ENCODE measurements at regions not wholly inside any gene's neighbourhood (a gene's known extent, or its start where the extent isn't known, plus 50 kb on each side); places are given as distances from the start of the nearest gene placed in this dataset.

DNA sequence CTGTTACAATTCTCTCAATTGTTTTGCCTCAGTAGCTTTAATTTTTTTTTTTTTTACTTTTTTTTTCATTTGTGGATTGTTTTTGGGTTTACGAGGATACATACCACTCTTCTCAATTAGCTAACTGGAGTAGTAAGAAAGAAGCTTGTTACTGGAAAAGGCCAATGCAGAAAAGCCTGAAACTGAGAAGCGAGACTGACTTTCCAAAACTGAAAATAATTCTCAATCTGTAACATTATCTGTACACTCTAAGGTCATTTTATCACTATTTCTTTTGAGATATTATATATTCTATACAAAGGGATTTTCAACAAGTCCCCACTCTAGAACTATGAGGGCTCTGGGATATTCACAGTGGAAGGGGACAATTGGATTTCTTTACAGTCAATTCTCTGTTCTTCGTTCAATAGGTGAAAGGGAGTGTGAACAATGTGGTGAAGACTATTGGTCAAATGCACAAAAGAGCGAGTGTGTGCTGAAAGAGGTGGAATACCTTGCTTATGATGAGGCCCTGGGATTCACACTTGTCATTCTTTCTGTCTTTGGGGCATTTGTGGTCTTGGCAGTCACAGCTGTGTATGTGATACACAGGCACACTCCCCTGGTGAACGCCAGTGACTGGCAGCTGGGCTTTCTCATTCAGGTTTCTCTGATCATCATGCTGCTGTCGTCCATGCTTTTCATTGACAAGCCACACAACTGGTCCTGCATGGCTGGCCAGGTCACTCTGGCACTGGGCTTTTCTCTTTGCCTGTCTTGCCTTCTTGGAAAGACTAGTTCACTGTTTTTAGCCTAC is 83.9 kb upstream of the KCNAB1 start (continued):
- TF ChIP-seq POLR2AphosphoS5 (IDR thresholded peaks at IDR 0.05; ENCODE audit: low read depth) (no peak), EZH2 (IDR thresholded peaks at IDR 0.05; ENCODE audit: low read depth, unreplicated experiment) (no peak), JUNB (IDR thresholded peaks at IDR 0.05; ENCODE audit: unreplicated experiment) (no peak), EZH2phosphoT487 (IDR thresholded peaks at IDR 0.05; ENCODE audit: unreplicated experiment) (no peak), ZNF114 (CRISPR knock-in tag; IDR thresholded peaks at IDR 0.05) (no peak), NANOG (IDR thresholded peaks at IDR 0.05; ENCODE audit: borderline replicate concordance) (no peak)

DNA sequence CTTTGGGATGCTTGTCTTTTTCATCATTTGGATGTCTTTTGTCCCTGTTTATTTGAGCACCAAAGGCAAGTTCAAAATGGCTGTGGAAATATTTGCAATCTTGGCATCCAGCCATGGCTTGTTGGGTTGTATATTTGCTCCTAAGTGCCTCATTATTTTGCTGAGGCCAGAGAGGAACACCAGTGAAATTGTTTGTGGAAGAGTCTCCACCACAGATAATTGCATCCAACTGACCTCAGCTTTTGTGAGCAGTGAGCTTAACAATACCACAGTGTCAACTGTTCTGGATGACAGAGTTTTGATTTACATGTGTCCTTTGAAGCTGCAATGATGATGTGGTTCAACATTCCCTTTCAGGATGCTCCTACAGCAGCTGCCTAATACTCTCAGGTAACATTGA is 83.0 kb upstream of the KCNAB1 start:
- Mint-ChIP-seq H3K27ac (no peak overlapping the region), H3K4me1 (peaks cover 6% of the 10 kb centered on the region), H3K4me3 (no peak overlapping the region), H3K27me3 (ENCODE audit: insufficient read depth, low read depth, poor library complexity) (peaks cover 2% of the 10 kb centered on the region), H3K36me3 (ENCODE audit: low read depth) (no peaks in the 10 kb centered on the region), H3K9me3 (no peaks in the 10 kb centered on the region)
- H4K20me1 ChIP-seq (replicated peaks; ENCODE audit: insufficient read depth): no peaks in the 10 kb centered on the region
- TF ChIP-seq POLR2AphosphoS5 (IDR thresholded peaks at IDR 0.05; ENCODE audit: low read depth): no peak
- no peak for TF ChIP-seq CREB1 (CRISPR knock-in tag; IDR thresholded peaks at IDR 0.05; ENCODE audit: low read depth)
- TF ChIP-seq, protein P1, sequence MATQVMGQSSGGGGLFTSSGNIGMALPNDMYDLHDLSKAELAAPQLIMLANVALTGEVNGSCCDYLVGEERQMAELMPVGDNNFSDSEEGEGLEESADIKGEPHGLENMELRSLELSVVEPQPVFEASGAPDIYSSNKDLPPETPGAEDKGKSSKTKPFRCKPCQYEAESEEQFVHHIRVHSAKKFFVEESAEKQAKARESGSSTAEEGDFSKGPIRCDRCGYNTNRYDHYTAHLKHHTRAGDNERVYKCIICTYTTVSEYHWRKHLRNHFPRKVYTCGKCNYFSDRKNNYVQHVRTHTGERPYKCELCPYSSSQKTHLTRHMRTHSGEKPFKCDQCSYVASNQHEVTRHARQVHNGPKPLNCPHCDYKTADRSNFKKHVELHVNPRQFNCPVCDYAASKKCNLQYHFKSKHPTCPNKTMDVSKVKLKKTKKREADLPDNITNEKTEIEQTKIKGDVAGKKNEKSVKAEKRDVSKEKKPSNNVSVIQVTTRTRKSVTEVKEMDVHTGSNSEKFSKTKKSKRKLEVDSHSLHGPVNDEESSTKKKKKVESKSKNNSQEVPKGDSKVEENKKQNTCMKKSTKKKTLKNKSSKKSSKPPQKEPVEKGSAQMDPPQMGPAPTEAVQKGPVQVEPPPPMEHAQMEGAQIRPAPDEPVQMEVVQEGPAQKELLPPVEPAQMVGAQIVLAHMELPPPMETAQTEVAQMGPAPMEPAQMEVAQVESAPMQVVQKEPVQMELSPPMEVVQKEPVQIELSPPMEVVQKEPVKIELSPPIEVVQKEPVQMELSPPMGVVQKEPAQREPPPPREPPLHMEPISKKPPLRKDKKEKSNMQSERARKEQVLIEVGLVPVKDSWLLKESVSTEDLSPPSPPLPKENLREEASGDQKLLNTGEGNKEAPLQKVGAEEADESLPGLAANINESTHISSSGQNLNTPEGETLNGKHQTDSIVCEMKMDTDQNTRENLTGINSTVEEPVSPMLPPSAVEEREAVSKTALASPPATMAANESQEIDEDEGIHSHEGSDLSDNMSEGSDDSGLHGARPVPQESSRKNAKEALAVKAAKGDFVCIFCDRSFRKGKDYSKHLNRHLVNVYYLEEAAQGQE (IDR thresholded peaks at IDR 0.05; ENCODE audit: unreplicated experiment): no peak
- TF ChIP-seq, protein P2, sequence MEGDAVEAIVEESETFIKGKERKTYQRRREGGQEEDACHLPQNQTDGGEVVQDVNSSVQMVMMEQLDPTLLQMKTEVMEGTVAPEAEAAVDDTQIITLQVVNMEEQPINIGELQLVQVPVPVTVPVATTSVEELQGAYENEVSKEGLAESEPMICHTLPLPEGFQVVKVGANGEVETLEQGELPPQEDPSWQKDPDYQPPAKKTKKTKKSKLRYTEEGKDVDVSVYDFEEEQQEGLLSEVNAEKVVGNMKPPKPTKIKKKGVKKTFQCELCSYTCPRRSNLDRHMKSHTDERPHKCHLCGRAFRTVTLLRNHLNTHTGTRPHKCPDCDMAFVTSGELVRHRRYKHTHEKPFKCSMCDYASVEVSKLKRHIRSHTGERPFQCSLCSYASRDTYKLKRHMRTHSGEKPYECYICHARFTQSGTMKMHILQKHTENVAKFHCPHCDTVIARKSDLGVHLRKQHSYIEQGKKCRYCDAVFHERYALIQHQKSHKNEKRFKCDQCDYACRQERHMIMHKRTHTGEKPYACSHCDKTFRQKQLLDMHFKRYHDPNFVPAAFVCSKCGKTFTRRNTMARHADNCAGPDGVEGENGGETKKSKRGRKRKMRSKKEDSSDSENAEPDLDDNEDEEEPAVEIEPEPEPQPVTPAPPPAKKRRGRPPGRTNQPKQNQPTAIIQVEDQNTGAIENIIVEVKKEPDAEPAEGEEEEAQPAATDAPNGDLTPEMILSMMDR (conservative IDR thresholded peaks at IDR 0.05; ENCODE audit: low read depth in 2 of 2): no peak
- TF ChIP-seq NANOG (IDR thresholded peaks at IDR 0.05; ENCODE audit: borderline replicate concordance): no peak
- no peak for TF ChIP-seq EZH2 (IDR thresholded peaks at IDR 0.05; ENCODE audit: low read depth, unreplicated experiment)
- TF ChIP-seq ZNF114 (CRISPR knock-in tag; IDR thresholded peaks at IDR 0.05): no peak
- no peak for TF ChIP-seq EZH2phosphoT487 (IDR thresholded peaks at IDR 0.05; ENCODE audit: unreplicated experiment)
- TF ChIP-seq STAT1 (IDR thresholded peaks at IDR 0.05; ENCODE audit: unreplicated experiment): no peak
- TF ChIP-seq, protein P3, sequence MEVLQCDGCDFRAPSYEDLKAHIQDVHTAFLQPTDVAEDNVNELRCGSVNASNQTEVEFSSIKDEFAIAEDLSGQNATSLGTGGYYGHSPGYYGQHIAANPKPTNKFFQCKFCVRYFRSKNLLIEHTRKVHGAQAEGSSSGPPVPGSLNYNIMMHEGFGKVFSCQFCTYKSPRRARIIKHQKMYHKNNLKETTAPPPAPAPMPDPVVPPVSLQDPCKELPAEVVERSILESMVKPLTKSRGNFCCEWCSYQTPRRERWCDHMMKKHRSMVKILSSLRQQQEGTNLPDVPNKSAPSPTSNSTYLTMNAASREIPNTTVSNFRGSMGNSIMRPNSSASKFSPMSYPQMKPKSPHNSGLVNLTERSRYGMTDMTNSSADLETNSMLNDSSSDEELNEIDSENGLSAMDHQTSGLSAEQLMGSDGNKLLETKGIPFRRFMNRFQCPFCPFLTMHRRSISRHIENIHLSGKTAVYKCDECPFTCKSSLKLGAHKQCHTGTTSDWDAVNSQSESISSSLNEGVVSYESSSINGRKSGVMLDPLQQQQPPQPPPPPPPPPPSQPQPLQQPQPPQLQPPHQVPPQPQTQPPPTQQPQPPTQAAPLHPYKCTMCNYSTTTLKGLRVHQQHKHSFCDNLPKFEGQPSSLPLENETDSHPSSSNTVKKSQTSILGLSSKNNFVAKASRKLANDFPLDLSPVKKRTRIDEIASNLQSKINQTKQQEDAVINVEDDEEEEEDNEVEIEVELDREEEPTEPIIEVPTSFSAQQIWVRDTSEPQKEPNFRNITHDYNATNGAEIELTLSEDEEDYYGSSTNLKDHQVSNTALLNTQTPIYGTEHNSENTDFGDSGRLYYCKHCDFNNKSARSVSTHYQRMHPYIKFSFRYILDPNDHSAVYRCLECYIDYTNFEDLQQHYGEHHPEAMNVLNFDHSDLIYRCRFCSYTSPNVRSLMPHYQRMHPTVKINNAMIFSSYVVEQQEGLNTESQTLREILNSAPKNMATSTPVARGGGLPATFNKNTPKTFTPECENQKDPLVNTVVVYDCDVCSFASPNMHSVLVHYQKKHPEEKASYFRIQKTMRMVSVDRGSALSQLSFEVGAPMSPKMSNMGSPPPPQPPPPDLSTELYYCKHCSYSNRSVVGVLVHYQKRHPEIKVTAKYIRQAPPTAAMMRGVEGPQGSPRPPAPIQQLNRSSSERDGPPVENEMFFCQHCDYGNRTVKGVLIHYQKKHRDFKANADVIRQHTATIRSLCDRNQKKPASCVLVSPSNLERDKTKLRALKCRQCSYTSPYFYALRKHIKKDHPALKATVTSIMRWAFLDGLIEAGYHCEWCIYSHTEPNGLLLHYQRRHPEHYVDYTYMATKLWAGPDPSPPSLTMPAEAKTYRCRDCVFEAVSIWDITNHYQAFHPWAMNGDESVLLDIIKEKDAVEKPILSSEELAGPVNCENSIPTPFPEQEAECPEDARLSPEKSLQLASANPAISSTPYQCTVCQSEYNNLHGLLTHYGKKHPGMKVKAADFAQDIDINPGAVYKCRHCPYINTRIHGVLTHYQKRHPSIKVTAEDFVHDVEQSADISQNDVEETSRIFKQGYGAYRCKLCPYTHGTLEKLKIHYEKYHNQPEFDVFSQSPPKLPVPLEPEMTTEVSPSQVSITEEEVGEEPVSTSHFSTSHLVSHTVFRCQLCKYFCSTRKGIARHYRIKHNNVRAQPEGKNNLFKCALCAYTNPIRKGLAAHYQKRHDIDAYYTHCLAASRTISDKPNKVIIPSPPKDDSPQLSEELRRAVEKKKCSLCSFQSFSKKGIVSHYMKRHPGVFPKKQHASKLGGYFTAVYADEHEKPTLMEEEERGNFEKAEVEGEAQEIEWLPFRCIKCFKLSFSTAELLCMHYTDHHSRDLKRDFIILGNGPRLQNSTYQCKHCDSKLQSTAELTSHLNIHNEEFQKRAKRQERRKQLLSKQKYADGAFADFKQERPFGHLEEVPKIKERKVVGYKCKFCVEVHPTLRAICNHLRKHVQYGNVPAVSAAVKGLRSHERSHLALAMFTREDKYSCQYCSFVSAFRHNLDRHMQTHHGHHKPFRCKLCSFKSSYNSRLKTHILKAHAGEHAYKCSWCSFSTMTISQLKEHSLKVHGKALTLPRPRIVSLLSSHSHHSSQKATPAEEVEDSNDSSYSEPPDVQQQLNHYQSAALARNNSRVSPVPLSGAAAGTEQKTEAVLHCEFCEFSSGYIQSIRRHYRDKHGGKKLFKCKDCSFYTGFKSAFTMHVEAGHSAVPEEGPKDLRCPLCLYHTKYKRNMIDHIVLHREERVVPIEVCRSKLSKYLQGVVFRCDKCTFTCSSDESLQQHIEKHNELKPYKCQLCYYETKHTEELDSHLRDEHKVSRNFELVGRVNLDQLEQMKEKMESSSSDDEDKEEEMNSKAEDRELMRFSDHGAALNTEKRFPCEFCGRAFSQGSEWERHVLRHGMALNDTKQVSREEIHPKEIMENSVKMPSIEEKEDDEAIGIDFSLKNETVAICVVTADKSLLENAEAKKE (CRISPR knock-in tag; IDR thresholded peaks at IDR 0.05): no peak
- no peak for TF ChIP-seq JUNB (IDR thresholded peaks at IDR 0.05; ENCODE audit: unreplicated experiment)
- H3K27me3 ChIP-seq (ENCODE audit: insufficient read depth): no peaks in the 10 kb centered on the region
- no peaks in the 10 kb centered on the region for H3K9me2 ChIP-seq (ENCODE audit: insufficient read depth)
- H2AFZ ChIP-seq: no peak overlapping the region
- H3K79me2 ChIP-seq (replicated peaks; ENCODE audit: insufficient read depth): no peaks in the 10 kb centered on the region
- no peaks in the 10 kb centered on the region for H3K36me3 ChIP-seq (ENCODE audit: insufficient read depth)
- H3K4me3 ChIP-seq: no peak overlapping the region
- H3K4me2 ChIP-seq: no peak overlapping the region
- H3K27ac ChIP-seq (ENCODE audit: low read depth): no peak overlapping the region
- DNase-seq (ENCODE audit: low spot score): no peak
- H3K4me1 ChIP-seq (ENCODE audit: insufficient read depth): no peaks in the 10 kb centered on the region
- no peaks in the 10 kb centered on the region for H3F3A ChIP-seq (replicated peaks; ENCODE audit: low read depth)
- no peak for ATAC-seq
